ENCODE measurements at regions not wholly inside any gene's neighbourhood (a gene's known extent, or its start where the extent isn't known, plus 50 kb on each side); places are given as distances from the start of the nearest gene placed in this dataset.
A peak's percentile ranks its signal among the peaks of the same experiment; 100 is the strongest.

GRCh38 chr3:103349760-103350159, 914.9 kb downstream of the ZPLD1 start:
- DNase-seq (ENCODE audit: low read depth), result no peak

DNA sequence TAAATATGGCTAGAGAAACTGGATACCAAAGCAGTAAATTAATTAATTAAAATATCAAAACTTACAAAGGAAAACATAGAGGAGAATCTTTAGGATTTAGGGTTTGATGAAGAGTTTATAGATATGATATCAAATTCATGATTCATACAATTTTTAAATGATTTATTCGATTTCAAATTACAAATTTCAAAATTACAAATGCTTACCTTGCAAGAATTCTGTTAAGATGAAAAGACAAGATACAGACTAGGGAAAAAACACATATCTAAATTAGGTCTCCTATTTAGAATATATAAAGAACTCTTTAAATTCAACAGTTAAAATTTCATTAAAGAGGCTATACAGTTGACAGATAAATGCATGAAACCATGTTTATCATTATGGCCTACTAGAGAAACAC, 930.7 kb downstream of the ZPLD1 start:
- no peak for DNase-seq (ENCODE audit: low read depth)

DNA sequence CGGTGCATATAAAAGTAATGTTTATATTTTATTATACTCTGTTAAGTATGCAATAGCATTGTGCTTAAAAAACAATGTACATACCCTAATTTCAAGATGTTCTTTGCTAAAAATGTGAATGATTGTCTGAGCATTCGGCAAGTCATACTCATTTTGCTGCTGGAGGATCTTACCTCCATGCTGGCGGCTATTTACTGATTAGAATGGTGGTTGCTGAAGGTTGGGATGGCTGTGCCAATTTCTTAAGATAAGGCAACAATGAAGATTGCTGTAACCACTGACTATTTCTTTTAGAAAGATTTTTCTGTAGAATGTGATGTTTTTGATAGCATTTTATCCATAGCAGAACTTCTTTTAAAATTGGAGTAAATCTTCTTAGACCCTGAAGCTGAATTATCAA, 932.7 kb downstream of the ZPLD1 start:
- DNase-seq (ENCODE audit: low read depth), result no peak

DNA sequence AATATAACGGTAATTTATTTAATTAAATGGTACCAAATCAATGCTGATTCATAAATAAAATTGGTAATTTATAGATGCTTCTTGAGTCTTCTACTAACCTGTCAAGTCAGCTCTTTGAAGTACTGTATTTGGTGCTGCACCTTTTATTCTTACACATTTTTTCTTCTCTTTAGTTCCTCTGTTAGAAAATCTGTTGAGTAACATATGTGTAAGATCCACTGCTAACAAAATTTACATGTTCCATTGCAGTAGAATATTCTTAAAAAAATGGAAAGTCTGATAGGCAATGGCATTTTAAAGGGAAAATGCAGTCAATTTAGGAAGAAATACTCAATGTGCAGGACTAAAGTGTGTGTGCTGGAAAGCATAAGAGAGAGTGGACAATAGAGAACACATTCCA, 936.6 kb downstream of the ZPLD1 start:
- DNase-seq (ENCODE audit: low read depth), result no peak

DNA sequence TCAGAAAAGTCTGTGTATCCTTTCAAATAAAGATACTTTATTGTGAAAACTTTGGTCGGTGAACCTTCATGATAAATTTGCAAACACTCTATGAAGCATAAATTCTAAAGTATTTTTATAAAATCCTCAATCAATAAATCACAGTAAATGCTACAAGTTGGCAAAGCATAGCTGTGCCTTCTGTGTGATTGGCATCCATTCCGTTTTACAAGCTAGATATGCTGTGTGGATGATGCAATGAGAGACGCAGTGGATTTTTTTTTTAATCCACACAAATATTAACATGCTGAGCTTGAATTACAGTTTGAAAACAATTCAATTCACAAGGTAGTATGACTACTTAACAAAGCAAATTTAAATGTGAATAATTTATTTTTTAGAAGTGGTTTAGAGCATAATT, 937.2 kb downstream of the ZPLD1 start:
- no peak for DNase-seq (ENCODE audit: low read depth)

- DNase-seq (ENCODE audit: low read depth), result no peak
Observed at GRCh38 chr3:103380391-103380790, 945.6 kb downstream of the ZPLD1 start.

DNA sequence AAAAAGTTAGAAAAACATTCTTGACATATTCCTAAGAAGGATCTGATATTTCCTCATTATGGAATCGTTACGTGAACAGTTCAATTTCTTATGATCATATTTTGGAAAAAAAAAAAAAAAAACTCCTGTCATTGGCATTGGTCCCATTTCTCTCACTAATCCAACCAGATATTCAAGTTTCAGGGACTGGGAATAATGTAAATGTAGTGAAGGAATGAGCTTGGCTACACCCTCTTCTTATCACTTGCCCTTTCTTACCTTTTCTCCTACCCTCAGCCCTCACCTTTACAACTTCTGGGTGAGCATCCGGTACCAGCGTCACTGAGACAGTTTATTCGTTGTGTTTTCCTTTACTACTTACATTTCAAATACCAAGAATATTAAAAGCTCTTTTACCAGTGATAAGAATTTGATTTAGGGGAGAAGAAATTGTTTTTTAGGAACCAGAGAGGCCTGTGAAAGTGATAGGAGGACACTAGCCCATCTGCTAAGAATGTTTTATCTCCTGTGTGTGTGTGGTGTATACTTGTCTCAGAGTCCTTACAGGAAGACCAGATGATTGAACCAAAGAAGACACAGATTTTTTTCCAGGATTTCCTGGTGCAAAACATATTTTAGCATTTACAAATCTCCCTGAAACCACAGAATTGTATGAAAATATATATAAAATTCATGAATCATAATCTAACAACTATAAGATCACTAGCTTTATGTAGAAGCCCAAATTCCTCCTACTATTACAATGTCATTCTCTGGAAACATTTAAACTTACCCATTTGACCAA, 946.7 kb downstream of the ZPLD1 start:
- no peak for DNase-seq (ENCODE audit: low read depth)

DNA sequence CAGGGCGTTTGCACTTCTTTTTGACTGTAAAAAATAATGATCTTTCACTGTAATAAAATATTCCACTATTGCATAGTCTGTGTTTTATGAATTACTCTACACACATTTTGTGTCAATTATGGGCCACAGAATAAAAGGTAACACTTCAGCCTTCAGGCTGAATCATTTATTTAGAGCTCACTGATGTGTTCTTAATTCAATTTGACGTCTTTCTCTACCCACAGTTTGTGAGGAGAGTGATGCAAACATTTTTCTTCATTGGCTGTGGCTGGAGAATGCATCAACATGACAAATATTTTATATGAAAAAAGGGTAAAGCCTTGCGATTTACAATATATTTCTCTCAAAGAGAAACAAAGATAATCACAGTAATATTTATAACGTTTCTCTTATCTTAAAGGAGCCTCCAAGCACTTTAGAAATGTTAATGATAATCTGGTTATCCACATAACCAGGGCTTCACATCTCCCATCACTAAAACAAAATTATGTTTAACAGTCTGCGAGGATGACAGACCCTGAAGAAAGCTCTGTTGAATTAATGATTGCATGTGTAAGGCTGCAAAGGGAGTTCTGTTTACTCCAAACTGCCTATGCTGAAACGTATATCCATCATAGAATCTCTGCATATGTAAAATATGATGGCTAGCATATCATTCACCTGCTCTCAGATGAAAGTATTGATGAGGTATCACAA, 951.3 kb downstream of the ZPLD1 start:
- DNase-seq (ENCODE audit: low read depth), result no peak

DNA sequence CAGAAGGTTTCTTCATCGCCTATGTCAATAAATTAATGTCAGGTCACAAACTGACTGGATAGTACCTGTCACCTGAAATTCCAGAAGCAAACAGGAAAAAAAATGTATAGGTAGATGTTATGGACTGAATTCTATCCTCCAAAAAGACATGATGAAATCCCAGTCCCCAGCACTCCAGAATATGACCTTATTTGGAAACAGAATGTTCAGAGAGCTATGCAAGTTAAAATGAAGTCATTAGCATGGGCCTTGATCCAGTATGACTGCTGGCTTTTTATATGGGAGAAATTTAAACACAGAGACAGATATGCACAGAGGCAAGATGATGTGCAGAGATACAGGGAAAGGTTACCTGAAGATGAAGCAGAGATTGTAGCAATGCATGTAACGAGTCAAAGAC, 953.4 kb downstream of the ZPLD1 start:
- no peak for DNase-seq (ENCODE audit: low read depth)

- DNase-seq (ENCODE audit: low read depth), result peak; percentile 61
Observed at GRCh38 chr3:103389356-103389755, 954.5 kb downstream of the ZPLD1 start.

DNA sequence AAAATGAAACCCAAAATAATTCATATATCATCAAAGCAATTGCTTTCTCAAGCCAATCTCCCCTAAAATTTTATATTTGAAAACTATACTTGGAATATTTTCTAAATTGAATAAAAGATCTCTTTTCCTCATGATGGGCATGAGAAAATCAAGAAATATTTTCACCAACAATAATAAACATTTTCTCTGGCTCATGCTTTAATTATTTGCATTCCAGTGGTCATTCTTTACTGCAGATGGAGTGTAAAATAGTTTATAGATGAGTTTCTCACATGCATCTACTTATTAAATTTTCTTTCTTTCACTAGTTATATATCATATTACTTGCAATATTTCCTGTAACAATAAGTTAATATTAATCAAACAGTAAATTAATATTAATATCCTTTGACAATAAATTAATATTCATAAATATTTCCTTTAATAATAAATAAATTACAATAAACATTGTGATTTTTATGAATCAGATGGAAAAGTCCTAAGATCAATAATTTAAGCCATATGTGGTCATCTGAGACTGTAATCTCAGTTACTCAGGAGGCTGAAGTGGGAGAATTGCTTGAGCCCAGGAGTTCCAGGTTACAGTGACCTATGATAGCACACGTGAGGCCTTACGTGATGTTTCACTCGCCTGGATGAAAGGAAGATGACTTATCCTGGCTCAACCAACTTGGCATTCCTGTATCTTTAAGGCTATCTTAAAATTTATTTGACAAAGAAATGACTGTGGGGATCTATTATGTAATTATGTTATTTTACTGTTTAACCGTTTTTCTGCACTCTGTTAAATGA, 958.8 kb downstream of the ZPLD1 start:
- DNase-seq (ENCODE audit: low read depth), result peak; percentile 82

DNA sequence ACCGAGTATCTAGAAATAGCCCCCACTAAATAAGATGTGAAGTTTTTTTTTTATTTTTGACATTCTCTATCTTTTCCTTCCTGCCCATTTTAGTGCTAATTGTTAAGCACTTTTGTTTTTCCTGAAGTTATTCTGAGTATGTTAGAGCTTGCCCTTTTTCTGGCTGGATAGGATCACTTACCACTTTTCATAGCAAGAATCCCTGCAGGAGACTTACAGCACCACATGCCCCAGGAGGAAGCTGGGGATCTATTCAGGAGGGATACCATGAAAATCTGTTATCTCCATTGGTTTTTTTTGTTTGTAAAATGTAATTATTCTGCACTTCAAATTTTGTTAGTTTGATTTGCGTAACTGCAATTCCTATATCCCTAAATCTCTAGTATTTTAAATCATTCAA, 968.4 kb downstream of the ZPLD1 start:
- DNase-seq (ENCODE audit: low read depth), result no peak

GRCh38 chr3:103406320-103406850, 971.6 kb downstream of the ZPLD1 start:
- DNase-seq (ENCODE audit: low read depth), result no peak

- no peak for DNase-seq (ENCODE audit: low read depth)
Observed at GRCh38 chr3:103410231-103410630, 975.4 kb downstream of the ZPLD1 start.

DNA sequence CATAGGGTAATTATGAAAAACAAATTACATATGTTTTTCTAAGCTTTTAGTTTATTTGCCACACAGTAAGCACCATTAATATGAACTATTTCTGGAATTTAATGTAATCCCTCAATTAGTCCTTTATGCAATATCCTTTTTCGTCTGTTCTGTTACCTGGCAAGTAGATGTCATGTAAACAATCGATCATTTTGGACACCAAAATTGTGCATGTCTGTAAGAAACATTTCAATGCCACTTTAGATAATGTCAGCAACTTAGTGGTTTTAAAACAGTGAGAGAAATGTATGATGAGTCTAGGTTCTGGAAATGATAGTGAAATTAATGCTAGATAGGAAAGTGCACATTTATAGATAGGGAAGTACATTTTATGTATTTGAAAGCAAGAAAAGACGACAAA, 986.6 kb downstream of the ZPLD1 start:
- DNase-seq (ENCODE audit: low read depth), result no peak

- no peak for DNase-seq (ENCODE audit: low read depth)
Observed at GRCh38 chr3:103437883-103438282, 1003.1 kb downstream of the ZPLD1 start.

DNA sequence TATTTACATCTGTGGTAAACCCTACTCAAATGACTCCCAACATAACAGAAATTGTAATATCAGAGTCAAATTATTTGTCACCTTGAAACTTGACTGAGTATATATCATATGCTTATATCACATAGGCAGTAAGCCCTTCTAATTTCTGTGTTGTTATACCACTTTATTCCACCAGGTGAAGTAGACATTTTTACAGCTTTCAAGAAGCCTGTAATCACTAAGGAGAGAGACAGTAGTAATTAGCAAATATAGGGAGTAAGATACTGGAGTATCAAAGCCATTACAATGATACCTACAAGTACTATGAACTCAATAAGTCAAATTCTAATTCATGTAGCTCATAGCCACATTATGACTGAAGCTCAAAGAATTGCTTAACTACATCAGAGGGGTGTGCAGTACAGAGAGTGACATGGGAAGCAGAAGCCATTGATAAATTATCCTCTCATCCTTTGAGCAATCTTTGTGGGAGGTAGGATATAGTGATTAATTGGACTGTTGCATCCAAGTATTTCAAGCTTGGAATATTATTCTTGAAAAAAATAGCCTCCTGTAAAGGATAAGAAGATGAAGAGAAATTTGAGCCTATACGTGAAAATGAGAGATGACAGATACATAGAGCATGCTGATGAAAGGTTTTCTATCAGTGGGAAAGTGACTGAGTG, 1005.9 kb downstream of the ZPLD1 start:
- DNase-seq (ENCODE audit: low read depth), result peak; percentile 57

DNA sequence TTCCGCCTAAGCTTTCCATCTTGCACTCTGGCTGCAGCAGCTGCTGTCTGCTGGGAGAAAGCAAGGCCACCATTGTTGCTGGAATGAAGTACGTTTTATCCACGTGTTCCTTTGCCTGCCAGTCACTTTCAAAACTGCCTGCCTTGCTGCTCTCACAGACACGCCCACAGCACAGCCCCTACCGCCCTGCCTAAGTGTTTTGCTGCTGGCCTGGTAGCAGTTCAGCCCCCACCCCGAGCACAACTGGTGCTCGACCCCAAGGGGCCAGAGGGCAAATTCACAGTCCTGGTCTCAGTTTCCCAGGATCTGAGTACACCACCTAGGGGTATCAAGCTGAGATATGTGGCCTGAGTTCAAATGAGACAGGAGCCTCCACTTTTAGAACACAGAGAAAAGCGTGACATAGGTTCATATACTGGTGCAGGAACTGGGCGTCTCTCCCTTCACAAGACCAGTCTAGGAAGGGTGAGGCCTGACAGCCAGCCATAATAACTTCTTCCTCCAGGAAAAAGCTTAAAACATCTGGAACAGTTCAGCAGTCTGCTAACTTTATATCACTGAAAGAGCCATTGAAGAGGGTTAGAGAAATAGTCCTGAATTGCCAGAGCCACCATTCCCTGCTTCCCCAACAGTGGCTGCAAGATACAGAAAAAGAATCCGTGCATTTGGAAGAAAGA, 1012.3 kb downstream of the ZPLD1 start:
- DNase-seq (ENCODE audit: low read depth), result no peak

GRCh38 chr3:103453152-103453551, 1018.3 kb downstream of the ZPLD1 start:
- no peak for DNase-seq (ENCODE audit: low read depth)

GRCh38 chr3:103459815-103460214, 1025.0 kb downstream of the ZPLD1 start:
- no peak for DNase-seq (ENCODE audit: low read depth)

- DNase-seq (ENCODE audit: low read depth), result no peak
Observed at GRCh38 chr3:103470498-103470897, 1035.7 kb downstream of the ZPLD1 start.

- DNase-seq (ENCODE audit: low read depth), result peak; percentile 20
Observed at GRCh38 chr3:103494011-103494410, 1059.2 kb downstream of the ZPLD1 start.

Measured in ELR (cell line).